Germinal center (tissue), 1 donor: ENCODE measurements at regions not wholly inside any gene's neighbourhood (a gene's known extent, or its start where the extent isn't known, plus 50 kb on each side); places are given as distances from the start of the nearest gene placed in this dataset.

Experiments
- DNase-seq: peaks from one replicate; pipeline ENCODE4 v3.0.0; 2012; ENCODE audit warnings: mixed read lengths, low spot score

DNA sequence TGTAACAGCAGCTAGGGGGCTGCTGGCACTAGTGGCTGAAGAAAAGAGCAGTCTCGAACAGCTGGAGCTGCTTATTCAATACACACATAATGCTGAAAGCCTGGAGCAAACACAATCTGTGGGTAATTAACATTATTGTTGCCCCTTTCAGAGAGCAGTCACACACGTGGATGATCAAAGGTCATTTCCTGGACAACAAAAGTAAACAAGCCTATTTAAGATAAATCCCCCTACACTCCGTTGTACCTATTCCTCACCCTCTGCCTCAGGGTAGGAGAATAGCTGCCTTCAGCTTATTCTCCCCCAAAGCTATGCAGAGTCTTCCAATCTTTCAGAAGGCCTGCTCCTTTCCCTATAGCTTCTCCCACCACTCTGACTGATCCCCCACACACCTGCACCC lies 803.9 kb downstream of the C4orf33 start:
- no peak for DNase-seq

DNA sequence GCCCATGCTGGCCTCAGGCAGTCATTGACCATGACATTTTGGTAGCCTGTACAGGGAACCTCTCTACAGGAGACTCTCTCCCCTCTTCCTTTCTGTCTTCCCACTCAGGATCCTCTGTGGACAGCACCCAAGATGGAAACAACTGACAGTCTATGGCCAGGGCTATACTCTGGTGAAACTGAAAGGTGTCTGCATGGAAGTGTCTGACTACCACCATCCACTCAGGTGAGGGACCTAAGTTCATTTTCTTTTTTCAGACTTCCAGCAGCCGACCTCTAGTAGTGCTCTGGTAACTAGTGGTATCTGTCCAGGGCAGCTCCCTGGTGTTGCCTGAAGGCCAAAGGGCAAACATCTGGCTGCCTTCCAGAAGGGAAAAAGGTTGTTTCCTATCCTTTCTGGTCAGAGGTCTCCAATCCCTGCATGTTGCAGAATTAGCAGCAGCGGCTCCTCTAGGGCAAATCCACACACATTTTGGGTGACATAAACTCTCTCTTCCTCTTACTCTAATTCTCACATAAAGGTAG lies 804.5 kb downstream of the C4orf33 start:
- no peak for DNase-seq

DNA sequence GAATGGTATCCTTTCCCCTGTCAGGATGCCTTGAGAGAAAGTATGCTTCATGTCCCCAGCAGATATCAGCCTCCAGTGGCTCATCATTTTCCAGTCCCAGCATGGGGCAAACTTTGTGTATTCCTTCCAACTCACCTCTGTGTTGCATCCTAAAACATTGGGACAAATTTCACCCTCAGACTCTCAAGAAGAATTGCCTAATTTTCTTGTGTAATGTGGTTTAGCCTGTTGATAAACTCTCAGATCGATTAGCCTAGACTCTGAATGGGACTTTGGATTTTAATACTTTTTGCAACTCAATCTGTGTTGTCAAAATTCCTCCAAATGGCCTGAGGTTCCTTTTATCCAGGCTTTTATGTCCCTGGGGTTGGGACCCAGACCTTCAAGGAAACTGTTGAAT lies 805.3 kb downstream of the C4orf33 start:
- no peak for DNase-seq

DNA sequence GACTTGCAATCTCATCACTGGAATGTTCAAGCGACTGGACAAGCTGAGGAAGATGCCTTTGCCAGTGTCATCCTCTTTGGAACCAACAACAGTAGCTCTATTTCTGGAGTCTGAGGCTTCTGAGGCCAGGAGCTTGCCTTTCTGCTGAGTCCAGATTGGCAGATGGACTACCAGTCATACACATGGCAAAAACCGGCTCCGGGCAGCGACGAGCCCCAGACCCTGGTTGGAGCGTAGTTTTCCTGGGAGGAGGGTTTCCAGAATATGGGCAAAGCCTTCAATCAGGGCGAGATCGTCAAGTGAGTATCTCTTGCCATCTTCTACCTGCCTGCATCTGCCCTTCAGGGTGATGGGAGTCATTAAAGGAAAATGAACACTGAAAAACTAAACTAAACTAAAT lies 807.9 kb downstream of the C4orf33 start:
- no peak for DNase-seq

DNA sequence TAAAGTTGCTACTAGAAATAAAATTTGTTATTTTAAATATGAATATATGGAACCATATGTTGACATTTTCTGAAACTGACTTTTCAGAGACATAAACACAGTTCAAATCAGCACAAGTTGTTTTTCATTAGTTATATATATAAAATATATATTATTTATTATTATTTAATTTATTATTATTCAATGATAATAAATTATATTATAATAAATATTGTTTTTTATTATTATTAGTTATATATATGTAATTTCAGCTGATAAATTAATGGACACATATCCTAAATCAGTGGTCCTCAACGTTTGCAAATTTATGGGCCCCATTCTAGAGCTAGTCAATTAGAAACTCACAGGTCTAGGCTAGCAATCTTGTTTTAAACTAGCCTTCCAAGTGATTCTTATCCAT lies 809.3 kb downstream of the C4orf33 start:
- DNase-seq = no peak

DNA sequence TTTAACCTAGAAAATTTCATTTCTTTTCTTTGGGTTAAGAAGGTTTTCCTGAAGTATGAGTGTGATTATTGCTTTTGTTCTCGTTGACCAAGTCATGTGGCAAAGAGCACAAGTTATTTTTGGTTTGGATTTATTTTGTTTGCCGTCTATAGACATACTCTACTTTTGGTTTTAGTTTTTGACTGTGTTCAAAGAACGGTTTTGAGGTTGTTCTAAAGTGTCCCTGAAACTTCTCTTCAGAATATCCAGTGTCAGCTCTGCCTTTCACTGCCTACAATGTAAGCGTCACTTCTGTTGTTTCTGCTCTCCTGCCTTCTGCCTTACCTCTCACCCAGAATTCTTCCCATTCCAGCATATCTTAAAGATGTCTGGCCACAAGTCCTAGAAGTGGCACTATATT lies 812.2 kb downstream of the C4orf33 start:
- DNase-seq = no peak

DNA sequence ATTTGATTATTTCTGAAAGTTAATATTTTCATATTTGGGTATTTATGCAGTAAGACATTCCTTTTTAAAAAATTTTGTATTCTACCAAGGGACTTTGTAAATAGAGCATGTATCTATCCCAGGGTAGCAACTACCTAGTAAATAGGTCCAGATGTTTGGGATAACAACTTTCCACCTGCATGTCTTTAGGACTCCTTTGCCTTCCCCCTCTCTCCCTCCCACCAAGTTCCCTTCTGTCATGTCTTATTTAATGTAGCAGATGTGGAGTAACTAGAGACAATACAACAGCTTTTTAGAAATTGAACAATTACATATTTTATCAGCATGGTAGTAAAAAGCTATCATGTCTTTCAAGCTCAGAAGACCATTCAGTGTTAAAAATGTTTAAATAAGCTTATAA lies 821.0 kb downstream of the C4orf33 start:
- DNase-seq = no peak

DNA sequence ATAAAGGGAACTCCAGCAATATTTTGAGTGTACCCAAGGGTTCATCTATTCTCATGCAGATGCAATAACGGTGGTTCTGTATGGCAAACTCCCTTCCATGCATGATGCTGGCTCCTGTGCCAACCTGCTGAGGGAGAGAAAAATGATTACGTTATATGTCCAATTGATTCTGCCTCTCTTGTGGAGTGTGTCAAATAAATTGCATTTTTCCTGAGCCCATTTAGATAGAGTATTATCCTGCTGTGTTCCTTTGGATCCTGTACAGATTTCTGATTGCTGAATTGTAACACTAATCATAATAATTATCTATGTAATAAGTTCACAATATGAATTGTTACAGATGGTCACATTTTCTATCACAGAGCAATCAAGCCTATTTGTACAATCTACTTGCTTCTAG lies 821.7 kb downstream of the C4orf33 start:
- DNase-seq = no peak

DNA sequence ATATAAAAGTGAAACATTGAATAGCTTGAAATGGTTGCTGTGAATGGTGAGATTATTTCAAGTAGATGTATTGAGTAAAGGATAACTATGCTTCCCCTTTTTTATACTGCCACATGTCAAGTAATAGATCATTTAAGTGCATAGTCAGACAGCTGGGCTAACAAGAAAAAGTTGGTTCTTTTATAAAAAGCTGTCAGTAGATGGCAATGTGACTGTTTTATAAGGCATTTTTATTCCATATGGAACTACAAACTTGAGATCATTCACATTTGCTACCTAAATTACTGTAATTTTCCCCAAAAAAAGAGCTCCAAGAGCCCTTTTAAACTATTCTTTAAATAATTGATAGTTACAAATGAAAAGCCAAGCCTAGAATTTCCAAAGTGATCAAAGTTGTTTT lies 831.0 kb downstream of the C4orf33 start:
- DNase-seq = no peak

DNA sequence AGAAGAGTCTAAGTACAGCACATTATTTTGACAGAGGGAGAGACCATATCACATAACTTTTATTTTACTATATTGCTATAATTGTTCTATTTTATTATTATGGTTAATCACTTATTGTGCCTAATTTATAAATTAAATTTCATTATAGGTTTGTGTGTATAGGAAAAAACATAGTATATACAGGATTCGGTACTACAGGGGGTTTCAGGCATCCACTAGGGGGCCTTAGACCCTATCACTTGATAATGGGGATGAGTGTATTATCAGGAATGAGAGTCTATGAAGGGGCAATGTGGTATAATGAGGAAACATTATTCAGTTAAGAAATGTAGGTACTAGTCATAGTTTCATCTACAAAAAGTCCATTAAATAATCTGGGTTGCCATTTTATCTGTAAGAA lies 833.1 kb downstream of the C4orf33 start:
- DNase-seq = no peak

DNA sequence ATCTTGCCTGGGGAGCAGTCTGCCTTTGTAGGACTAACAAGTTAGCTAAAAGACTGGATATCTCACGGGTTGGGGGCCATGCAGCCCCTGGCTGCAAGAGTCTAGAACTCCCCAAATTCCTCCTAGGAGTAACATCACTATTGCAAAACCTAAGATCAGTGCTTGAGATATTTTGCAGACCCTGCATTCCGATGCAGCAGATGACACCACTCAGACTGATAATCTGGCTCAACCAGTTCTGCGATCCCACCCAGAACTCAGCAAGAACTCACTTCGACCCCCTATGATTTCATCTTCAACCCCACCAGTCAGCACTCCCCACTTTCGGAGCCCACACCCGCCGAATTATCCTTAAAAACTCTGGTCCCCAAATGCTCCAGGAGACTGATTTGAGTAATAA lies 834.0 kb downstream of the C4orf33 start:
- DNase-seq = no peak

DNA sequence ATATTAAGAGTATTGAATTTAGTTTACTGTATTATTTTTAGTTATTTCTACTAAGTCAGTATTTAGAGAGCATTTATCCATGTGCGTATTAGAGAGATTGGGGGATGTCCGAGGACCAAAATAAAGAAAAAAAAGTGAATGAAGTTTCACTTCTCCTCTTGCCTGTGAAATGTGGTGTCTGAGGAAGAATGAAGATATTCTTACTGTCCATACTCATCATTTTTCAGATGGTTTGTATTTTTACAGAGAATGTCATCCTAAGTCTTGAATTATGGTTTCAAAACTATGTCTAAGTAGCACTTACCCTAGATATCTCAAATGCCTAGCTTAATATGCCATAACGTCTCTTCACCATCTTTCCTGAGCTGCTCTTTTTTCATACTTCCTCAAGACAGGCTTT lies 854.3 kb downstream of the C4orf33 start:
- DNase-seq = no peak

DNA sequence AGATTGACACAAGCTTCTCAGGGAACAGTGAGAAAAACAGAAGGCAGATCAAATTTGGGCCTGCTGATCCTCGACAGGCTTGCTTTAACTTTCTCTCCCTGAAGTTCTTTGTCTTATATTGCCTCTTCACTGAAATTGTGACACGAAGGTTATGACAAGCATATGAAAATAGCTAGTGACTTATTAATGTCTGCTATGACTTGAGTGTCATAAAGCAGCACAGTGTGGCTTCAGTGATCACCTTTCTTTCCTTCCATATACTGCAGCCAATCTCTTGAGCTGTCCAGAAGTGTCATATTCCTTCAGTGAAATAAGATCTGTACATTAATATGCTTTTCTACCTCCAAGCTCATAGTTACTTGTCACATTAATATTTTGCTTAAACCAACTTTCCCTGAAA lies 870.2 kb downstream of the C4orf33 start:
- DNase-seq = no peak

DNA sequence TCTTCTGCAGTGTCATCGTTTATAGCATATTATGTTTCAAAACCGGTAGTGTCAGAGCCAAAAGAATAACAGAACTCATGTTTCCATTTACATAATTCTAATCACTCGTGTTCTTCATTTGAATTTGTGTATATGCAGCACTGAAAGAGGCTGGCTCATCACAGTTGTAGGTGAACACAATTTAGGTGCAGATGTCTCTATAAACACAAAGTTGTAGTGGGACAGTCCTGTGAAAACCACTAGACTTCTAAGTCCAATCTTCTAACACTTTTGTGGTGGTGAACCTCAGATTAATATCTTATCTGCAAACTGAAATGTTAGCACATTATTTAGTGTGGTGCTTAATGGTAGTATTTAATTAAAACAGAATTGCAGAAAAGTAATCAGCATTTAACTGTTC lies 872.4 kb downstream of the C4orf33 start:
- DNase-seq = no peak

DNA sequence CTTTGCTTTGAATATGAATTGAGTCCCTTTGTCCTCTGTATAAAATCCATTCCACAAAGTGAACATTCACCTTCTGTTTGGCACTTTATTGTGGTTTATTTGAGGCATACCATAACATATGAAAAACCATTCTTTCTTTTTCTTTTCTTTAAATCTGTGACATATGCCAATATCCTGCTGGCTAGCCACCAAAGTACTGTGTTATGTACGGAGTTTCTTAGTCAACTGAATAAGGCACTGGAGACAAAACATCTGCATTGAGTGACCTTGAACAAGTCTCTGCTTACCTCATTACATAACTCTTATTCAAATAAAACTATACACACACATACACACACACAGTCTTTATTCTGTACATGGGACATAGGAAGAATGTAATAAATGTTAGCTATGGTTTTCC lies 872.8 kb downstream of the C4orf33 start:
- DNase-seq = no peak

DNA sequence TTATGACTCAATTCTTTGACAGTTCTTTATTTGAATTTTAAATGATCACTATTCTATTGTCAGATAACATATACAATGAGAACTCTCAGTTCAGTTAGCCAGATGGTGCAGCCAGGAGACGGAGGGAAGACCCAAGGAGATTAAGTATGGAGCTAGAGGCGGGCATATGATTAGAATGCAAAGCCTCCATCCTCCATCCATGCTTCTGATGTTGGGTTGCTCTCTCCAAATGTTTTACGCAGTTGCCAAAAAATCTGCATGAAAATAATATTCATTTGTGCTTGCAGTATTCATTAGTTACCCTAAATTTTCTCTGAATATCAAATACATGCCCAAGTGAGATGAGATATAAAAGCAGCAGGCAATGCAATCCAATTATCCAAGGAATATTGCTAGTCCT lies 874.8 kb downstream of the C4orf33 start:
- no peak for DNase-seq

DNA sequence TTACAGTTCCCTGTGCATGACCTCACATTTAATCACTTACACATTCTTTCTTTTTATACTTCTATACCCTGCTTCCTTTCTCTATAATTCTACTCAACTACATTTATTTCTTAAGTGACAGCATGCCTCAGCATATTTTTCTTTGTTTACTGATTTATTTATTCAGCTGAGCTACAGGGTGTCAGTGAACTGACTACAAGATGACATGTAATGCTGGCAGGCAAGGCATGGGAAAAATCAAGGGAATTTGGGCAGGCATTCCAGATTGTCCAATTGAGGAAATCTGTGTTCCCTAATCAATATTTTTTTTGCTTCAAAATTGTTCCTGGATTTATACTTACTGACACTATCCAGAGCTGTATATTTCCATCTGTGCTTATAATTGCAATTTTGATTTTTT lies 875.5 kb downstream of the C4orf33 start:
- no peak for DNase-seq

DNA sequence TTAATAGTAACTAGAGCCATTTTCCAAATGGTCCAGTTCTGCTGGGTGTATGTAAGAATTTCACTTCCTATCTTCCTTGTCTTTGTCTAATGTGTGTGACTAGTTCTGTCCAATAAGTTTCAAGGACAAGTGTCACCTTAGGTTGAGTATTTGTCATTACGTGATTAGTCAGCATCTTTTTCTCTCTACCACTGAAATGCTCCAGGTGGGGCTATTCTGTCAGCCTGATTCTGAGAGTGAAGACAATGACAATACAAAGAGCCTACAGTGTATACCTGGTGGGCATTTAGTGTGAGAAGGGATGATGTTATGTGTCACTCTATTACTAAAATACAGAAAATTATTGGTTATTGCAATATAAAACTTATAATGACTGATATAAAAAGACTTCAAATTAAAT lies 876.3 kb downstream of the C4orf33 start:
- no peak for DNase-seq

DNA sequence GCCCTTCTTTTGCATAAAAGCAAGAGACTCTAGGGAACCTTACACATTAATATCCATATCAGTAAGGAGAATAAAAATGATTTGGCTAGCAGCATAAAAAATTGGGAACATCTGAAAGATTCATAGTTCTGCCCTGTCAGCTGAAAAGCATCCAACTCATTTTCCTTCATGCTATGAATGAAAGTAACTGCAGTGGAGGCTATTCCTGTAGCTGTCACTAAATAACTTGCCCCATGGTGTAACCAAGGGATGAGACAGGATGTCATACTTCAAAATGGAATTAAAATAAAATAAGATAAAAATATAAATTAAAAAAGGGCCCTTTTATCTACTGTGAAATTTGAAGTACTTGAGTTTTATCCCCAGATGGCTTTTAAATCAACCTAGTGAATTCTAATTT lies 878.8 kb downstream of the C4orf33 start:
- no peak for DNase-seq

DNA sequence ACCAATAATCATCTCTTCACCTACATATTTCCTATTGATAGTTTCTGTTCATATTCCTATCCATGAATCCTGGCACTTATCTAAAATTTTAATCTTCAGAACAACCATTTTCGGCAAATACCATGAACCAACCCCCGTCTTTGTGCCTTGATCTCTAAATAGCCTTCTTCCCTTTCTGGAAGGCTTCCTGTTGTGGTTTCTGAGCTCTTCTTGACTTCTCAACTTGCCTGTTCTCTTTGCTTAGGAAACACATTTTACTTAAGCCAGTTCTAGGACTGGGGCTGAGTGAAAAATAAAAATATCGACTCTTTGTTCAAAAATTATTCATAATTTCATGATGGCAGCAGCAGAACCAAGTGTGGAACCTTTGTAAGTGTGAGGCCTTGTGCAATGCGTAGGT lies 882.4 kb downstream of the C4orf33 start:
- no peak for DNase-seq

DNA sequence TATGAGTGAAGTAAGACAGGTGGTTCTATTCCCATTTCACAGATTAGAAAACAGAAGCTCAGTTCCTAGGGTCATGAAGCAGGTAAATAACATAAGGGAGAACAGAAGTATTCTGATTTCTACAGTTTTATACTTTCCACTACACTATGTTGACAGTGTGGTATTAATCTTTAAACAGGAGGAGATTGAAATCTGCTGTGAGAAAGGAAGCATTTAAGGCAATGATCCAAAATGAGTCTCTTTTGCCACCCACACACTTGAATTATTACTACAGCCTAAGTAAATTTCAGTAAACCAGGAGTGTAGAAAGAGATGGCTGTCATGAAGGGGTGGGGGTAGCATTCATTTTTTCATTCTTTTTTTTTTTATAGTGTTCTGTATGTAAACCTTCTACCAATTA lies 893.0 kb downstream of the C4orf33 start:
- no peak for DNase-seq

DNA sequence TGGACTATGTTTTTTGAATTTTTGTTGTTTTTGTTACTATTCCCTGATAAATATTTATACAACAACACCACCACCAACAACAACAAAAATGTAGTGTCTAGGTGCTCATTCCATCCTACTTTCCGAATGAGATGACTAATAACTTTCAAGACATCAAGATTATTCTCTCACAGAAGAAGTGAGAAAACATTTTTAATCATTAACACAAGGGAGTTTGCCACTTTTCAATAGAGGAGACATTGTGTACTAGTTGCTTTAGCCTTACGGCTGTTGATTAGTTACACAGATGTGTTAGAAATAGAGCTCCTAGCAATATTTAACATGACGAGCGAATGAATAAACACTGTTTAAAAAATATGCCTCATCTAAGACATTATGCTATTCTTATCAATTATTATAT lies 898.8 kb downstream of the C4orf33 start:
- no peak for DNase-seq

DNA sequence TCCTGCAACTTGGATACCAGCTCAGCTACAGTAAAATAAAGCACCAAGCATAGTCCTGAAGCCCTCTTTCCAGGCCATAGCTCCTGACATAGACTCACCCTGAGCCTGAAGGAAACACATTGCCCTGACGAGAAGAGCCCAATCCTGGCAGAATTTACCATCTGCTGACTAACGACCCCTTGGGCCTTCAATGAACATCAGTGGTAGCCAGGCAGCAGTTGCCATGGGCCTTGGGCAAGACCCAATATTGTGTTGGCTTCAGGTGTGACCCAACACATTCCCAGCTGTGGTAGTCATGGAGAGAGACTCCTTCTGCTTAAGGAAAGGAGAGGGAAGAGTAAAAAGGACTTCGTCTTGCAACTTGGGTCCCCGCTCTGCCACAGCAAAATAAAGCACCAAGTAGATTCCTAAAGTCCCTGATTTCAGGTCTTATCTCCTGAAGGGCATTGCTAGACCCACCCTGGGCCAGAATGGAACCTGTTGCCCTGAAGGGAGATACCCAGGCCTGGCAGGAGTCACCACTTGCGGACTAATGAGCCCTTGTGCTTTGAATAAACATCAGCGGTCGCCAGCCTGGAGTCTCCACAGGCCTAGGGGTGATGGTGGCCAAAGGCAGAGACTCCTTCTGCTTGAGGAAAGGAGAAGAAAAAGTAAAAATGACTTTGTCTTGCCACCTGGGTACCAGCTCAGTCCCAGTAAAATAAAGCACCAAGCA lies 902.6 kb downstream of the C4orf33 start:
- DNase-seq = no peak

DNA sequence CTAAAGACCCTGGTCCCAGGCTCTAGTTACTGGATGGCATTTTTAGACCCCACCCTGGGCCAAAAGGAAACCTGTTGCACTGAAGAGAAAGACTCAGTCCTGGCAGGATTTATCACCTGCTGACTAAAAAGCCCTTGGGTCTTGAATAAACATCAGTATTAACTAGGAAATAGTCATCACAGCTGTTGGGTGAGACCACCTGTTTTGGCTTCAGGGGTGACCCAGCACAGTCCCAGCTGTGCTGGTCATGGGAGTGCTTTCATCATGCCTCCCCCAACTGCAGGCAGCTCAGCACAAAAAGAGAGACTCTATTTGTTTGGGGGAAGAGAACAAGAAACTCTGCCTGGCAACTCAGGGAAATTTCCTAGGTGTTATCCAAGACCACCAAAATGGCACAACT lies 903.2 kb downstream of the C4orf33 start:
- DNase-seq = no peak

DNA sequence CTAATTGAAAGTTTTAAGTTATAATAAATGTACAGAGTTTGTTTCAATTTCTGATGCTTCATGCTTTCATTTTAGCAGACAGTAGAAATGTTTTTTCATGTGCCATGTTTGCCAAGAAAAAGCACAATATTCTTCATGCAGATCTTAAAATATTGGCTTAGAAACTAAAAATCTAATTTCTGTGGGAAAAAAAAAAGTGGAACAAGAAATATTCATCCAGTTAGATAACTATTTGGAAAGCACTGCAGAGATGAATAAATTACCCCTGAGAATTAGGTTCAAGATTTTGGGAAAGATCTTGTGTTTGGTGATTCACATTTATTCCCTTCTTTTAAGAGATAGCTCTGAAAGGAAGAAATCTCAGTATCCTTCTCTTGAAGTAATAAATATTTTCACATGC lies 912.5 kb downstream of the C4orf33 start:
- no peak for DNase-seq
